HG02571 (cell line): ENCODE measurements at regions not wholly inside any gene's neighbourhood (a gene's known extent, or its start where the extent isn't known, plus 50 kb on each side); places are given as distances from the start of the nearest gene placed in this dataset.
A peak's percentile ranks its signal among the peaks of the same experiment; 100 is the strongest.
"Not testable (repeated sequence)": the region's sequence is repeated elsewhere in the genome, so short reads cannot be mapped to it uniquely, and the experiment has no call there.

Experiments used
- ATAC-seq: cut with Tn5 transposase; IDR thresholded peaks from one replicate; pipeline ENCODE4 v1.9.1; 2021; ENCODE audit warnings: mild to moderate bottlenecking, moderate library complexity; ENCODE audit not compliant: unreplicated experiment

DNA sequence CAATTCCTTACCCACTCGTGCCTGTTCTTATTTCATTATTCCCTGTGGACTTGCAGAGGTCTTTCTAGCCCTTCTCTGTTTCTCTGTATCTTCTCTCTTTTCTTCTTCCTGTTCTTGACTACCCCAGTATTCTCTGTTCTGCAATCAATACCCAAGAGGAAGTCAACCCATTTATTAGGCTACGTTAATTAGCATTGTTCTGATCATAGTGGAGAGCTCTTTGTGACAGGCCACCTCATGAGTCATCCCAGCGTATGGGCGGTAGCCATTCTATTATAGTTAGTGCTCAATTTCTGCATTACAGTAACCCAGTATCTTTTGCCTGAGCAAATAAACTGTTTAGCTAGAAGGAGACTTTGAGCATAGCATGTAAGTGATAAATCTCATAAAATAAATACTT, 259.5 kb upstream of the GRM7 start:
- ATAC-seq = no peak

GRCh38 chr3:6602329-6602728, 258.6 kb upstream of the GRM7 start:
- no peak for ATAC-seq

GRCh38 chr3:6605227-6605626, 255.7 kb upstream of the GRM7 start:
- ATAC-seq = no peak

GRCh38 chr3:6608843-6609242, 252.1 kb upstream of the GRM7 start:
- ATAC-seq = no peak

- ATAC-seq = no peak
Measured at GRCh38 chr3:6612034-6612616, 248.8 kb upstream of the GRM7 start.

- ATAC-seq = no peak
Measured at GRCh38 chr3:6622260-6622659, 238.7 kb upstream of the GRM7 start.

DNA sequence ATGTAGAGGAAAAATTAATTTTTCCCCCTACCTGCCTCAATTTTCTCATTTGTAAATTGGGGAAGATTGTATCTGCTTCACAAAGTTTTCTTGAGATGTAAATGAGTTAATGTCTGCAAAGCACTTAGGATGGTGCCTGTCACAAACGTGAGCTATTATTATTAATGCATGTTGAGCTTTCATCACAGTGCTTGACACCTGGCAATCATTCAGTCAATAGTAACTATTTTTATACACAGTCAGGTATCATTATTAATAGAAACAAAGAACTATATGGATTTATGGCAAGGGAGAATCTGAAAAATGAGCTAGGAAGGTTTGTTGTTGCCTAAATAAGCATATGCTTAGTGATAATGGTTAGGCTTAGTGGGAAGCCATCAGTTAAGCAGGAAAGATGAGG, 238.2 kb upstream of the GRM7 start:
- ATAC-seq = no peak

DNA sequence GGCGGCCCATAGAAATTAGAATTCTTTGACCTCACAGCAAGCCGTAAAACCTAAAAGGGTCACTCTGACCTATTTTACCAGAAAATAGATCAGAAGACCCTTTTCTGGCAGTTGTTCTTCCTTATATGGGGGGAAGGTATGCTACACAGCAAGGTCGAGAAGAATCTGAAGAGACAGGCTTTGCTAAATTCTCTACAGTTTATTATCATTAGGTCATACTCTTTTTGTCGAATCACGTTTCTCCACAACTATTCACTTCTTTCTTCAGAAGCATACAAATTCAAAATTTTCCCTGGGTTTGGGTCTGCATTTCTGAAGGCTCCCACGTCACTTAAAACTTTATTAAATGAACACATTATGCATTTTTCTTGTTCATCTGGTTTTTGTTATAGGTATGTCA, 229.5 kb upstream of the GRM7 start:
- no peak for ATAC-seq

DNA sequence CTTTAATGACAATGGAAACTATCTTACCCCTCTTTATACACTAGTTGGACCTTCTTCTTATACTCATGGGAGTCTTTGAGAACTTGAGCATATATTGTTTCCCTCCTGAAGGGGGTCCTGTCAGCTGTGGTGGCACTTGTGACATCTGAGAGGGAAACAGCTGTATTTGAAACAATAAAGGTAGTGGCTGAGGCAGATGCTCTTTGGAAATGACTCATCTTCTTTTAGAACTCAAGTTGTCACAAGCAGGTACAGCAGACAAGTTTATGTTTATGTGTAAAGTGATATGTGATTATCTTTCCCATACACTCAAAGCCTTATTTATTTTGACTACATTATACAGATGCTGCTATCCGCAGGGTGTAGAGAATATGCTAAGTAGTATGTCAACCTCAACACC, 220.0 kb upstream of the GRM7 start:
- ATAC-seq = no peak

DNA sequence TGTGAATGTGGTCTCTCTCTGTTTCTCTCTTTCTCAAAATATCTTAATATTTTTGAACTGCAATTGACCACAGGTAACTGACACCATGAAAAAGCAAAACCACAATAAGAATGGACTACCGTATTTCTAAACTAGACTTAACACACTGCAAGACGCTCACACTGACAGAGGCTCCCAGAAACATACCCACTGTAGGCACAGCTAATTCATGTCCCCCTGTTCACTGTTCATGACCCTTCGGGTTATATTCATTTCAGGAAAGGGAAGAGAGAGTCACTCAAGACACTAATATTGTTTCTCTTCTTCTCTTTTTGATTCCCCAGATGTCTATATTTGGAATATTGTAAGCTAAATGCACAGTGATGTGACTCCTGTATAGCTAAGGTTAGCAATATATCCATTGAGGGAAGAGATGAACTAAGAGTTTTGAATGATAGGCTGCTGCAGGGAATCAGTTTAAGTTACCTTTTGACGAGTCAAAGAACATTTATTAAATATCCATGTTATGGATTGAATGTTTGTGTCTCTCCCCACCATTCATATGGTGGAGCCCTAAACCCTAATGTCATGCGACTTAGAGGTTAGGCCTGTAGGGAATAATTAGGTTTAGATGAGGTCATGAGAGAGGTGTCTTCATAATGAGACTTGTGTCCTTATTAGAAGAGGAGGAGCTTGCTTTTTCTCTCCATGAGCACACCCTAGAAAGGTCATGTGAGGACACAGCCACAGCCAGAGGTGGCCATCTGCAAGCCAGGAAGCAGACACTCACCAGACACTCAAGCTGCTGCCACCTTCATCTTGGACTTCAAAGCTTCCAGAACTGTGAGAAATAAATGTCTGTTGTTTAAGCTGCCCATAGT, 216.6 kb upstream of the GRM7 start:
- ATAC-seq = no peak

GRCh38 chr3:6654670-6655069, 206.2 kb upstream of the GRM7 start:
- no peak for ATAC-seq

DNA sequence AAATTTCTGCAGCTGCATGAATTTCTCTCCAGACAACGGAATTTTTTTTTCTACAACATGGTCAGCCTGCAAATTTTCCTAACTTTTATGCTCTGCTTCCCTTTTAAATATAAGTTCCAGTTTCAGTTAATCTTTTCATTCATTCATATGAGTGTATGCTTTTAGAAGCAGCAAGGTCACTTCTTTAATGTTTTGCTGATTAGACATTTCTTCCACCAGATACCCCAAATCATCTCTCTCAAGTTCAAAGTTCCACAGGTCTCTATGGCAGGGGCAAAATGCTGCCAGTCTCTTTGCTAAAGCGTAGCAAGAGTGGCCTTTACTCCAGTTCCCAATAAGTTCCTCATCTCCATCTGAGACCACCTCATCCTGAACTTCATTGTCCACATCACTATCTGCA, 205.6 kb upstream of the GRM7 start:
- ATAC-seq = no peak

GRCh38 chr3:6657591-6657990, 203.3 kb upstream of the GRM7 start:
- ATAC-seq = no peak

DNA sequence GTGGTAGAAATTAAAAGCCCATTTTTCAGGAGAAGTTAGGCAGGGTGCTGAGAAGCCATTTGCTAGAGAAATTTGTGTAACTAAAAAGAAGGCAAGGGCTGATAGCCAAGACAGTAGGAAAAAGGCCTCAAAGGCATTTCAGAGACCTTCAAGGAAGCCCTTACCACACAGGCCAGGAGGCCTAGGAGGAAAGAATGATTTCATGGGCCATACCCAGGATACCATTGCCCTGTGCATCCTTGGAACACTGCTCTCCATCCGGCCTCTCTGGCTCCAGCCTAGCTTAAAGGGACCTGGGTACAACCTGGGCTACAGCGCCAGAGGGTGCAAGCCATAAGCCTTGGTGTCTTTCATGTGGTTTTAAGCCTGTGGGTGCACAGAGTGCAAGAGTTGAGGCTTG, 193.6 kb upstream of the GRM7 start:
- no peak for ATAC-seq

GRCh38 chr3:6671363-6671762, 189.6 kb upstream of the GRM7 start:
- no peak for ATAC-seq

DNA sequence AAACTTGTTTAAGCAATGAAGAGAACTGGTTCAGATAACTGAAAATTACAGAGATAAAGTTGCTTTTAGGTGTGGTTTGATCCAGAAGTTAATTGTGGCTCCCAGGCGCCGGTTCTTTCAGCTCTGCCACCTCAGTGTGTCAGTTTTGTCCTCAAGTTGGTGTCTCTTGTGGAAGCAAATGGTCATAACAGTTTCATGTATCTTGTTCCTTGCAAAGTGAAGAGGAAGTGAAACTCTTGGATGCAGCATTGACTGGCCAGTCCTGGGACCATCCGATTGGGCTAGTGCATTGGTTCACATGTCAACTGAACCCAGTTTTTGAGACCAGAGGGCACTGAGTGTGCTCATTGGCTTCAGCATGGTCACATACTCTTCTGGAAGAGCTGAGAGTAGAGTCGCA, 181.4 kb upstream of the GRM7 start:
- peak; percentile 43 for ATAC-seq

GRCh38 chr3:6680119-6680806, 180.7 kb upstream of the GRM7 start:
- ATAC-seq = peak; percentile 92

- no peak for ATAC-seq
Measured at GRCh38 chr3:6697285-6697684, 163.6 kb upstream of the GRM7 start.

DNA sequence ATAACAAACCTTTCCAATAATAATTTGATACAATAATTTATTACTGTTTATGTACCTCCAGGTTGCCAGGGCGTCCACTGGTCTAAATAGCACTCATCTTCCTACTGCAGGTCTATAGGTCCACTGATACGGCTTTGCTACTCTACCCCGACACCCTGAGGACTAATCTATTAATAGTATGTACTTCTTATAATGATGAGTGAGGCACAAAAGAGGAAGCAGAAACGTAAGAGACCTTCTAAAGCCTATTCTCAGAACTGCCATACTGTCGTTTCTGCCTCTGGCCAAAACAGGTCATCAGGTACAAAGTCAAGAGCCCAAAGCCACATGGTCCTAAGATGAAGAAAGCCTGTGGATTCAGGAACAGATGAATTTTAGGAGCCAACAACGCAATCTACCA, 163.2 kb upstream of the GRM7 start:
- ATAC-seq = no peak

- not testable (repeated sequence) for ATAC-seq
Measured at GRCh38 chr3:6704817-6705216, 156.1 kb upstream of the GRM7 start.

- no peak for ATAC-seq
Measured at GRCh38 chr3:6706777-6707176, 154.1 kb upstream of the GRM7 start.

DNA sequence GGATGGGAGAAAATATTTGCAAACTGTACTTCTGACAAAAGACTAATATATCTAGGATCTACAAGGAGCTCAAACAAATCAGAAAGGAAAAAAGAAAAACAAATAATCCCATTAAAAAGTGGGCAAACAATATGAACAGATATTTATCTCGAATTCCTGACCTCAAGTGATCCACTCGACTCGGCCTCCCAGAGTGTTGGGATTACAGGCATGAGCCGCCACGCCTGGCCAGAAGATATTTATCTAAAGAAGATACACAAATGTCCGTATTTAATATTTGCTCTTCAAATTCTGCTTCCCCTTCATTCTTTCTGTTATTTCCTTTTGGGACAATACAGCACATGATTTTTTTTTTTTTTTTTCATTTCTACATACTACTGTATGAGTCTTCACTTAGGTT, 151.7 kb upstream of the GRM7 start:
- no peak for ATAC-seq
